T-helper 17 cell (primary cell): ENCODE measurements at regions not wholly inside any gene's neighbourhood (a gene's known extent, or its start where the extent isn't known, plus 50 kb on each side); places are given as distances from the start of the nearest gene placed in this dataset.

Experiments
- ATAC-seq: fragments of 150-1000 bp; cut with Tn5 transposase; 2 replicates; pipeline ENCODE4 v1.10.0; 2021; ENCODE audit warnings: mild to moderate bottlenecking, moderate library complexity
- DNase-seq, 3 donors: peaks; one replicate each; pipeline versions ENCODE4 v3.0.0 to v3.0.0-alpha.2; 2020 to 2021
- H3K9me3 ChIP-seq: one replicate; pipeline ENCODE4 v1.7.0; 2013; ENCODE audit warnings: low read length, mild to moderate bottlenecking; ENCODE audit not compliant: control insufficient read depth, poor library complexity, severe bottlenecking
- H3K27ac Mint-ChIP-seq: one replicate; pipeline ENCODE4 v1.8.0; 2022; ENCODE audit warnings: mild to moderate bottlenecking, moderate library complexity, mixed read lengths
- H3K27me3 Mint-ChIP-seq: one replicate; pipeline ENCODE4 v1.8.0; 2022; ENCODE audit warnings: mixed read lengths
- H3K36me3 Mint-ChIP-seq: one replicate; pipeline ENCODE4 v1.8.0; 2022; ENCODE audit warnings: low read depth, mixed read lengths
- H3K4me1 Mint-ChIP-seq: one replicate; pipeline ENCODE4 v1.8.0; 2022; ENCODE audit warnings: mild to moderate bottlenecking, mixed read lengths
- H3K4me3 Mint-ChIP-seq: one replicate; pipeline ENCODE4 v1.8.0; 2022; ENCODE audit warnings: mild to moderate bottlenecking, moderate library complexity, mixed read lengths

- H3K4me1 Mint-ChIP-seq: no peaks in the 10 kb centered on the region
- H3K36me3 Mint-ChIP-seq: no peaks in the 10 kb centered on the region
- no peak overlapping the region for H3K27ac Mint-ChIP-seq
- no peak for DNase-seq
- peaks cover 13% of the 10 kb centered on the region for H3K27me3 Mint-ChIP-seq
- H3K9me3 ChIP-seq: no peaks in the 10 kb centered on the region
- no peak for ATAC-seq
- H3K4me3 Mint-ChIP-seq: no peak overlapping the region
These were observed 156.6 kb upstream of the CAND1 start for GRCh38 chr12:67112586-67112985.

- no peaks in the 10 kb centered on the region for H3K36me3 Mint-ChIP-seq
- no peak for DNase-seq
- ATAC-seq: no peak
- peaks cover 19% of the 10 kb centered on the region for H3K27me3 Mint-ChIP-seq
- H3K9me3 ChIP-seq: no peaks in the 10 kb centered on the region
- H3K27ac Mint-ChIP-seq: no peak overlapping the region
- H3K4me3 Mint-ChIP-seq: no peak overlapping the region
- H3K4me1 Mint-ChIP-seq: no peaks in the 10 kb centered on the region
These were observed 153.0 kb upstream of the CAND1 start for GRCh38 chr12:67116134-67116533.

GRCh38 chr12:67122584-67122983 is 146.6 kb upstream of the CAND1 start:
- no peak for DNase-seq
- Mint-ChIP-seq H3K4me1 (no peaks in the 10 kb centered on the region), H3K36me3 (no peaks in the 10 kb centered on the region), H3K4me3 (no peak overlapping the region), H3K27ac (no peak overlapping the region), H3K27me3 (peaks cover 17% of the 10 kb centered on the region)
- no peak for ATAC-seq
- H3K9me3 ChIP-seq: no peaks in the 10 kb centered on the region

GRCh38 chr12:67137256-67137655 is 131.9 kb upstream of the CAND1 start:
- peaks cover 21% of the 10 kb centered on the region for H3K27me3 Mint-ChIP-seq
- no peak for DNase-seq
- no peaks in the 10 kb centered on the region for H3K36me3 Mint-ChIP-seq
- H3K27ac Mint-ChIP-seq: no peak overlapping the region
- H3K4me3 Mint-ChIP-seq: no peak overlapping the region
- no peaks in the 10 kb centered on the region for H3K4me1 Mint-ChIP-seq
- ATAC-seq: no peak
- H3K9me3 ChIP-seq: no peaks in the 10 kb centered on the region

- Mint-ChIP-seq H3K4me1 (no peaks in the 10 kb centered on the region), H3K36me3 (no peaks in the 10 kb centered on the region), H3K27ac (no peak overlapping the region), H3K27me3 (peaks cover 24% of the 10 kb centered on the region), H3K4me3 (no peak overlapping the region)
- no peak for DNase-seq
- no peak for ATAC-seq
- H3K9me3 ChIP-seq: no peaks in the 10 kb centered on the region
These were observed 127.7 kb upstream of the CAND1 start for GRCh38 chr12:67141296-67142018.

GRCh38 chr12:67145692-67146091 is 123.5 kb upstream of the CAND1 start:
- ATAC-seq (no peak), DNase-seq (no peak)
- no peaks in the 10 kb centered on the region for H3K36me3 Mint-ChIP-seq
- peaks cover 14% of the 10 kb centered on the region for H3K27me3 Mint-ChIP-seq
- no peak overlapping the region for H3K27ac Mint-ChIP-seq
- H3K4me3 Mint-ChIP-seq: no peak overlapping the region
- H3K4me1 Mint-ChIP-seq: peaks cover 3% of the 10 kb centered on the region
- H3K9me3 ChIP-seq: no peaks in the 10 kb centered on the region

GRCh38 chr12:67147030-67147429 is 122.1 kb upstream of the CAND1 start:
- Mint-ChIP-seq H3K27ac (no peak overlapping the region), H3K27me3 (peaks cover 5% of the 10 kb centered on the region), H3K4me1 (peaks cover 3% of the 10 kb centered on the region), H3K36me3 (no peaks in the 10 kb centered on the region), H3K4me3 (no peak overlapping the region)
- DNase-seq (no peak), ATAC-seq (no peak)
- H3K9me3 ChIP-seq: no peaks in the 10 kb centered on the region

GRCh38 chr12:67147447-67147846 is 121.7 kb upstream of the CAND1 start:
- Mint-ChIP-seq H3K27ac (no peak overlapping the region), H3K36me3 (no peaks in the 10 kb centered on the region), H3K4me3 (no peak overlapping the region), H3K4me1 (peaks cover 3% of the 10 kb centered on the region), H3K27me3 (peaks cover 3% of the 10 kb centered on the region)
- no peak for DNase-seq
- no peak for ATAC-seq
- no peaks in the 10 kb centered on the region for H3K9me3 ChIP-seq

GRCh38 chr12:67148265-67148664 is 120.9 kb upstream of the CAND1 start:
- Mint-ChIP-seq H3K4me1 (peaks cover 3% of the 10 kb centered on the region), H3K27me3 (peaks cover 7% of the 10 kb centered on the region), H3K27ac (no peak overlapping the region), H3K36me3 (no peaks in the 10 kb centered on the region), H3K4me3 (no peak overlapping the region)
- no peaks in the 10 kb centered on the region for H3K9me3 ChIP-seq
- no peak for ATAC-seq
- DNase-seq: no peak

- H3K27me3 Mint-ChIP-seq: peaks cover 38% of the 10 kb centered on the region
- no peaks in the 10 kb centered on the region for H3K9me3 ChIP-seq
- H3K4me3 Mint-ChIP-seq: no peak overlapping the region
- ATAC-seq: no peak
- no peak for DNase-seq
- H3K36me3 Mint-ChIP-seq: no peaks in the 10 kb centered on the region
- H3K4me1 Mint-ChIP-seq: peaks cover 3% of the 10 kb centered on the region
- H3K27ac Mint-ChIP-seq: no peak overlapping the region
These were observed 117.3 kb upstream of the CAND1 start for GRCh38 chr12:67151886-67152285.

- peaks cover 2% of the 10 kb centered on the region for H3K4me1 Mint-ChIP-seq
- DNase-seq (no peak), ATAC-seq (no peak)
- no peak overlapping the region for H3K4me3 Mint-ChIP-seq
- H3K36me3 Mint-ChIP-seq: no peaks in the 10 kb centered on the region
- no peak overlapping the region for H3K27ac Mint-ChIP-seq
- H3K9me3 ChIP-seq: no peaks in the 10 kb centered on the region
- peaks cover 40% of the 10 kb centered on the region for H3K27me3 Mint-ChIP-seq
These were observed 116.7 kb upstream of the CAND1 start for GRCh38 chr12:67152451-67152850.

GRCh38 chr12:67154901-67155300 is 114.3 kb upstream of the CAND1 start:
- no peak overlapping the region for H3K4me3 Mint-ChIP-seq
- H3K4me1 Mint-ChIP-seq: no peaks in the 10 kb centered on the region
- H3K27me3 Mint-ChIP-seq: peaks cover 52% of the 10 kb centered on the region

GRCh38 chr12:67155863-67156262 is 113.3 kb upstream of the CAND1 start:
- Mint-ChIP-seq H3K4me1 (peaks cover 2% of the 10 kb centered on the region), H3K27me3 (peaks cover 52% of the 10 kb centered on the region), H3K36me3 (no peaks in the 10 kb centered on the region), H3K27ac (no peak overlapping the region), H3K4me3 (no peak overlapping the region)
- ATAC-seq (no peak), DNase-seq (no peak)
- no peaks in the 10 kb centered on the region for H3K9me3 ChIP-seq

More at GRCh38 chr12:67154901-67155300, 114.3 kb upstream of the CAND1 start:
- no peak for DNase-seq
- ATAC-seq: no peak
- no peaks in the 10 kb centered on the region for H3K9me3 ChIP-seq
- H3K36me3 Mint-ChIP-seq: no peaks in the 10 kb centered on the region
- H3K27ac Mint-ChIP-seq: no peak overlapping the region

- no peak overlapping the region for H3K4me3 Mint-ChIP-seq
- peaks cover 3% of the 10 kb centered on the region for H3K36me3 Mint-ChIP-seq
- DNase-seq (peak in 1 of 3 donors; percentile 10), ATAC-seq (peak; percentile 40)
- peaks cover 7% of the 10 kb centered on the region for H3K4me1 Mint-ChIP-seq
- no peak overlapping the region for H3K27ac Mint-ChIP-seq
- H3K27me3 Mint-ChIP-seq: peaks cover 44% of the 10 kb centered on the region
- H3K9me3 ChIP-seq: no peaks in the 10 kb centered on the region
These were observed 107.7 kb upstream of the CAND1 start for GRCh38 chr12:67161322-67161918.
